HG03354 (cell line): ENCODE measurements at regions not wholly inside any gene's neighbourhood (a gene's known extent, or its start where the extent isn't known, plus 50 kb on each side); places are given as distances from the start of the nearest gene placed in this dataset.

Experiments
- ATAC-seq: cut with Tn5 transposase; IDR thresholded peaks from one replicate; pipeline ENCODE4 v1.9.1; 2021; ENCODE audit warnings: mild to moderate bottlenecking; ENCODE audit not compliant: unreplicated experiment, poor library complexity, severe bottlenecking

DNA sequence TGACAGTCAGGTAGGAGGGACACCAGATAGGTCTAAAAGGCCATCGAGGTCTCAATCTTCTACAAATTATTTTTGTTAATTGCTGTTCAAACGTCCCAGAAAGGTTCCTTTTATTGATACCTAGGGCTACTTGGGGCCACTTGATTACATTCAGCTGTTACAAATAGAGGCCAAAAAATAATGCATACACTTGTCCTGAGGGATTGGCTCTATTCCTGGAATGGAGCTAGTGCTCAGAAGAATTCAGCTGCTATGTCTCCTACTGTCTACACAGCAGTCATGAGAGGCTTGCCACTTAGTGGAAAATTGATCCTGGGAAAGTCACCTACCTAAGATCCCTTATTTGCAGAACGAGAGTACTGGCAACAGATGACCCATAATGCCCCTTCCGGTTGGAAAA is 498.3 kb downstream of the ADGRL2 start:
- ATAC-seq, result no peak

DNA sequence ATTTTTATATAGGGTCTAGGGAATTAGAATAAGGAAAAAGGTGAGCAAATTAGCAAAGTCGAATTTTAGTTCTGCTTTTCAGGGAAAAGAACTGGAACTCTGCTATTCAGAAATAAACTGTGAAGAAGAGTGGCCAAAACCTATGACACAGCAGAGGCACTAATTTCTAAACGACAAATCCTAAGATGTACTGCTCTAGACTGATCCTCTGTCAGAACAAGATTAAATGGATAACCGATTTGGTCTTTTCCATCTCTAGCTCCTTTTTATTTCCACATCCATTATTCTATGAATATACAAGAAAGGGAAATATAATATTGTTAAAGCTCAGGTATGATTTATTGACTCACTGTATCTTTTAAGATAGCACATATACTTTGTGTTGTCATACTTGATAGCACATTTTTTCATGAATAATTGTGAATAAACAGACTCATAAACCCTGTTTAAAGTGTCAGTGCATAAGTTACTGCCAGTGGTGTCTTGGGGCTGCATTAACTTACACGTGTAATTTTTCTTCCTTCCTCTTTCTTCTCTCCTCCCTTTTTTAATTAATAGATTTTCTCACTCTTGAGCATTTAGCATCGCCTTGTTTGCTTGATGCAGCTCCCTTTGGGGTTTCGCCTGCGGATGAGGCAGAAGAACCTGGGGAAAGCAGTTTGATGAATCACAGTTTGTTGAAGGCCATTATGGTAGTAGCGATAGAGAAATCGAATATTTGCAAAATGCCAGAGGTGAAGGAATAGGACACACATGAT is 496.6 kb downstream of the ADGRL2 start:
- no peak for ATAC-seq

DNA sequence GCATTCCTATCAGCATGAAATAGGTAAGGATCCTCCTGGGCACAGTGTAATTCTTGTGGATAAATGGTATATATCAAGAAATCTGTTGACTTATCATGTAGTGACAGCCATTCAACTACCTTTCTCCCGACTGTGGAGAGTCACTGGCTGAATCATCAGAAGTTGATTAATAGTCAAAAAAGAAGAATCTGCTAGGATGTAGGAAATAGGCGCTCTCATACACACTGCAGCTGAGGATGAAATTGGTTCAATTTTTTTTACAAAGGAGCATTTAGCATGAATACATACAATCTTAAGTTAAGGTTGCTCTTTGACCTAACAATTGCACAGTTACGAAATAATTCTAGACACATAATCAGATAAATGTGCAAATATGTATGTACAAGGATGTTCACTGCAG is 486.8 kb downstream of the ADGRL2 start:
- ATAC-seq, result no peak

DNA sequence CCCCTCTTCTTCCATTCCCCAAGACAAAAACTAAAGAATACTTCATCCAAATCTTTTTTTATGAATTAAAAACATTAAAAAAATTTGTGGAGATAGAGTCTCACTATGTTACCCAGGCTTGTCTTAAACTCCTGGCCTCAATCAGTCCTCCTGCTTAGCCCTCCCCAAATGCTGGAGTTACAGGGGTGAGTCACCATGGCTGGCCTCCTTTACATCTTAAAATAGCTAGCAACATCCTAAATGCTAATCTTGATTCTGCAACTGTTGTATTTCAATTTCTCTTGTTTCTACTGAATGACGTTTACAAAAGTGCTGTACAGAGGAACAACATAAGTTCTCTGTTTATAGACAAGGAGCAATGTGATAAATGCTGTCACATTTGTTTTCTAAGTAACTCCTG is 483.5 kb downstream of the ADGRL2 start:
- no peak for ATAC-seq

DNA sequence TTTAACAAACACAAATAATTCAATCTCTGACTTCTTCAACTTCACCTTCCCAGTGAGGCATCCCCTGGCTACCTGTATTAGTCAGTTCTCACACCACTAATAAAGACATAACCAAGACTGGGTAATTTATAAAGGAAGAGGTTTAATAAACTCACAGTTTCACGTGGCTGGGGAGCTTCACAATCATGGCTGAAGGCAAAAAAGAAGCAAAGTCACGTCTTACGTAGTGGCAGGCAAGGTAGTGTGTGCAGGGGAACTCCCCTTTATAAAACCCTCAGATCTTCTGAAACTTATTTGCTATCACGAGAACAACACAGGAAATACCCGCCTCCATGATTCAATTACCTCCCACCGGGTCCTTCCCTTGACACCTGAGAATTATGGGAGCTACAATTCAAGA is 478.5 kb downstream of the ADGRL2 start:
- ATAC-seq, result no peak

DNA sequence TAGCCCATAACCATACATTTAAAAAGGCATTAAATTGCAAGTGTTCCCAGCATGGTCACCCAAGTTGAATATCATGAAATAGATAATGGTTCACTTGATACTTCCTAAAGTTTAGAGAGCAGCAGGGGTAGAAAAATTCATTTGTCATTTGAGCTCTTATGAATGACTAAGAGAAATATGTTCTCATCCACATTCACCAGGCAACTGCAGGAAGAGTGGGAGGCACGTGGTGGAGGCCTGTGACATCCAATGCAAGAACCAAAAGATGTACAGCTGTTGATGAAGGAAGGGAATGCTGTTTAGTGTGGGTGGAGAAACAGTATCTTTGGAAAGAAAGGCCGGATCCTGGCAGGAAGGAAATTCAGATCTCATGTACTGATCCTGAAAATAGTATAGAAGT is 473.1 kb downstream of the ADGRL2 start:
- no peak for ATAC-seq

DNA sequence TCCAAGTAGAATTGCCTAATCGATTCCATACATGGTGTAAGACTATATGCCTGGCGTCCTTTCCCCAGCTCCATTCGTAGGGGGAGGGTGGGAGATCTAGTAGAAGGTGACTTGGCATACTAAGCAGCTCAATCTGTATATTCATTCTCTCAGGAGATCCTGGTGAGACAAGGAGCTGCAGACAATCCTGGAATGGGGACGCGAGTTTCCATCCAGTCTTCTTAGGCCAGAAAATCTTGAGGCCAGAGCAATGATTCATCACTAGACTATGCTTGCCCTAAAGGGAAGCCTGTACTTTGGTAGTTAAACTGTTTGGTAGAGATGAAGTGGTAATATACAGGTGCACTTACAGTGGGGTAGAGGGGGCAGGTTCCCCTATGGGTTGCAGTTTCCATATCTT is 468.7 kb downstream of the ADGRL2 start:
- no peak for ATAC-seq

DNA sequence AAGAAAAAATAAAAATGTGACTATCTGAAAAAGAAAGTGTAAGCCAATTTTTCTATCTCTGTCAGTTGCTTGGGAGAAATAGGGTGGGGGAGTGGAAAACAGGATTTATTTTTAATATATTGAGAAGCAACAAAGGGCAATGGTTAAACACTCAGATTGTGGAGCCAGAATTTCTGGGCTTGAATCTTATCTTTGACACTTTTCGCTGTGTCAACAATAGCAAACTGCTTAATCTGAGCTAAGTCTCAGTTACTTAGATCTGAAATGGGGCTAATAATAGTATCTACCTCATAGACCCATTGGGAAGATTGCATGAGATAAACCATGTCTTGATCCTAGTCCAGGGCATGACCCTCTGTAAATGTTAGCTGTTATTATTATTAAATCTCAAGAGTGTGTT is 468.1 kb downstream of the ADGRL2 start:
- no peak for ATAC-seq

DNA sequence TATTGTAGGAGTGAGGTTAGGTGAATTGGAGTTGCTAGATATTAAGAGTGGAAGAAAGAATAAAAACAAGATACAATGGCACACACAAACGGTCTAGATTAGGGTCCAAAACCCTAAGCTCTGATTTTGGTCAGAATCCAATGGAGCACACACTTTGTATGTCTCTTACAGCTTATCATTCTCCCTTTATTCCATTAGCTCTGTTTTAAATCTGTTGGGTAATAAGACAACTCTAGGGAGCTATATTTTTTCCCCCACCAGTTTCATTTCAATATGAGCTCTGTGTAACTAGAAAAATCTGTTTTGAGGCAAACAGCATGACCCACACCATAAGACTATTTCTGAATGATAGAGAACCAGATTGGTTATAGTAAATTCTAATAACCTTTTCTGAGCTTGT is 465.6 kb downstream of the ADGRL2 start:
- ATAC-seq, result no peak

DNA sequence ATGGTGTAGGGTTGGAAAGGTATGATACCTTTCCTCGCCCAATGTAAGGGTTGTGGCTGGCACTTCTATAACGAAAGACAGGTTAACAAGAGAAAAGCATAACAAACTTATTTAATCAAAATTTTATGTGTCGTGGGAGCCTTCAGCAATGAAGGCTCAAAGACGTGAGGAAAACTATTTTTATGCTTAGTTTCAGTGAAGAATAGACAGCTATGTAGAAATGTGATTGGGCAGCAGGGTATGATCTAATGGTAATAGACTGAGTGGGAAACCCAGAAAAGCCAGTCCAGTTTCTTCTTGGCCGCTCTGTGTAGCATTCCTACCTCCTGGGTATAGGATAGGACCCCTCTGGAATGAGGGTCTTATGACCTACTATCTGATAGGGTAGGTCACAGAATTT is 464.7 kb downstream of the ADGRL2 start:
- ATAC-seq, result no peak

DNA sequence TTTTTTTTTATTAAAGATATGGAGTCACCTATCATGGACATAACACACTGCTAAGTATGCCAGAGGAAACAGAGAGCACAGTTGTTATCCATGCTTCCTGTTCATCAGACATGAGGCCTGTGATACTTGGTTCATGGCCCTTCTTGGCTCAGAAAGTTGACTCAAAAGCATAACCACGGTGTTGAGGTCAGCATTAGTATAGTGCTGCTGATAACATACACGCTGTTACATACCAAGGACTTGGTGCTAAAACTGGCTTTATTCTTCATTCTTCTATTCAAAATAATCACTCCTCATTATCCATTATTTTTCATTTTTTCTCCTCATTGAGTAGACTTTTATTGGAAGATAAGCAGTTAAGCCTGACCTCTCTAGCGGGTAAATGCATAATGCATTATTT is 464.1 kb downstream of the ADGRL2 start:
- ATAC-seq, result no peak

DNA sequence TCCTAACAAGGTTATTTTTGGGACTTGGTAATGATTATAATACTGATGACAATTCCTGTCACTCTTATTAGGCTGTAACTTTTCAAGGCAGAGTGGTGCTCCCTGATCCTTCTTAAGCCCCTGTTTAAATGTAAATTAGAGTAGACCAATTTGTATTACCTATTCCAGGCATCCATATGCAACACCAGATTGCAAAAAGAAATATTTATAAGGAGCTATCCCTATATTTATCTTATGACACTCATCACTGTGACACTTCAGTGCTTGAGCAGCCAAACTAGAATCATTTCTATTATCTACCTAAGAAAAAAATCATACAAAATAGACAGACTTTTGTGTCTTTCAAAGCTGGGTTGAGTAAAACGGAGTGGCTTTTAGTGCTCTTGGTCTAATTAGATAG is 462.7 kb downstream of the ADGRL2 start:
- no peak for ATAC-seq

DNA sequence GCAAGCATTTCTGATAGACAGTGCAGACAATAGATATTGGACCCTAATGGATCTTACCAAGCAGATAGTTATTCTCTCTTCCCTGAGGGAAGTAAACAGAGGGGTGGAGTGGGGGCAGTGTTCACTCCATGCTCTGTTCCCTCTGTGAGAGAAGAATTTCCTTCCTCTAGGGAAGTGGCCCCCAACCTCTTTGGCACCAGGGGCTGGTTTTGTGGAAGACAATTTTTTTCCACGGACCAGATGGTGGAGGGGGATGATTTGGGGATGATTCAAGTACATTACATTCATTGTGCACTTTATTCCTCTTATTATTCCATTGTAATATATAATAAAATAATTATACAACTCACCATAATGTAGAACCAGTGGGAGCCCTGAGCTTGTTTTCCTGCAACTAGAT is 459.9 kb downstream of the ADGRL2 start:
- no peak for ATAC-seq

DNA sequence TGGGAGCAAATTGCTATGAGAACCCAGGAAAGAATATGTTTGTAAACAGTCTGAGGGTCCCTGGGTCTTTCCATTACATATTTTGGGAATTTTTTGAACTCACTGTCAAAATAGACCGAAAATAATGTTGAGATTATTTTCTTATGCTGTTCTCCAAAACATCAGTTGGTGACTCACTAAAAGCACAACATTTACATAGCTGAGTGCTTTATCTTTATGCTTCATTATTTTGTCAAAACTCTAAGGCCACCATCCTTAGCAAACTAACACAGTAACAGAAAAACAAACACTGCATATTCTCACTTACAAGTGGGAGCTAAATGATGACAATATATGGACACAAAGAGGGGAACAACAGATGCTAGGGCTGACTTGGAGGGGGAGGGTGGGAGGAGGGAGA is 459.3 kb downstream of the ADGRL2 start:
- no peak for ATAC-seq

DNA sequence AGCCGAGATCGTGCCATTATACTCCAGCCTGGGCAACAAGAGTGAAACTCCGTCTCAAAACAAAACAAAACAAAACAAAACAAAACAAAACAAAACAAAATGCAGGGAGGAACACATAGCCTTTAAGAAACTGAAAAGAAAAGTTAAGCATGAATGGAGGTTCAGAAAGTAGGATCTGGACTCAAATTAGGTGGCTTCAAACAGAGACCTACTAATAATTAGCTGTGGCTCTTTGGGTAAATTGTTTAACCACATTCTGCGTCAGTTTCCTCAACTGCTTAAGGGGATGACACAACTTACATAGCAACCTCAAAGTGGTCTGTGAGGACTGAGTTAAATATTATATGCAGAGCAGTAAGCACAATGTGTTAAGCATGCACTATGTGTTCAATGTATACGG is 458.2 kb downstream of the ADGRL2 start:
- no peak for ATAC-seq

DNA sequence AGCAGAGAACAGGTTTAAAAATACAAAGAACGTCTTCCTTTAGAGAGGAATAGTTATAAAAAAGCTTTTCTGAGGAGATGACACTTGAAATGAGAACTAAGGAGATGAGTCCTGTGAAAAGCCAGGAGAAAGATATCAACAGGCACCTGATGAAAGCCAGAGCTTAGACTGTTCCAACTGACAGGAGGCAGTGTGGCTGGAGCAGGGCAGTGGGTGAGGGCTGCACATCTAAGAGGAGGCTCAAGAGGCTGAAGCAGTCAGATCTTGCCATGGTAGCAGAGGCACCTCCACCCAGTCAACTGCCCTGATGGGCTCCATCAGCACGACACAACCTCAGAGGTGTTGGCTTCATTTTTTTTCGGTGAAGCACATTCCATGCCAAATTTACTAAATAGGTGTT is 445.3 kb downstream of the ADGRL2 start:
- ATAC-seq, result no peak

DNA sequence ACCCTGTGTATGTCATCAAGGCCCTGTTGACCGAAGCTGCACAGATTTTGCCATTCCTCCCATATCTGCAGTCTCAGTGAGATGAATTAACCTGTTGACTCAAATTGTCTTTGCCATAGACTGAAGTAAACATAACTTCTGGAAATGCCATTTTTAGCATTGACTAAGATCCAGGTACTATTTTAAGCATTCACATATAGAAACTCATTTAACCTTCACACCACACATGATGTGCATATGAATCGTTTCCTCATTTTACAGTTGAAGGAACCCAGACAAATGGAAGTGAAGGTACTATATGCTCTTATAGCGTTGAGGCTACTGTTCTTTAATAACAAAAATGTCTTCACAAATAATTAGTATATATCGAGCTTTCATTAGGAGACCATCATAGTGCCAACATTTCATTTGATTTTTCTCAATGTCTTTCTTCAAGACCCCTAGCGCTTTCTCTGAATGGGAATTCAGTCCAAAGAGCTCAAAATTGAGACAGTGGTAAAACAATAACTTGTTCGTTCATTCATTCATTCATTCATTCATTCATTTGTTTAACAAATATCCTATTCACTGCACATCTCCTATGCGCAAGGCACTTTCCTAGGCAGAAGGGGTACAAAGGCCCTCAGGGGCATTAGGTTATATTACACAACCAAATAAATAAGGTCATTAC is 444.7 kb downstream of the ADGRL2 start:
- no peak for ATAC-seq

DNA sequence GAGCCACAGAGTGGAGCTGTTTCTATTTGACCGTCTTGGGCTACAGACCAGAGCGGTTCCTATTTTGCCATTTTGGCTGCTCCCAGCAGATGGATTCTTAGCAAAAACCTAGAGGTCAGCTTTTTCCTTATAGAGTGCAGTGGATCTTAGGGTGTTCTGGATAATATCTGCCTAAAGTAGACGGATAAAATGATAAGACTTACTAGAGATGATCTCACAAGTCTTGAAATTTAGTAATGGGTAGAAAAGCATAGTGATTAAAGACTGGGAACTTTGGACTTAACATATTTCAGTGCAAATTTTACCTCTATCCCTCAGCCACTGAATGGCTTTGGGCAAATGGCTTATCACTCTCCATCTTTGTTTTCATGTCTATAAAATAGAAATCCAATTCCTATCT is 439.8 kb downstream of the ADGRL2 start:
- ATAC-seq, result no peak

DNA sequence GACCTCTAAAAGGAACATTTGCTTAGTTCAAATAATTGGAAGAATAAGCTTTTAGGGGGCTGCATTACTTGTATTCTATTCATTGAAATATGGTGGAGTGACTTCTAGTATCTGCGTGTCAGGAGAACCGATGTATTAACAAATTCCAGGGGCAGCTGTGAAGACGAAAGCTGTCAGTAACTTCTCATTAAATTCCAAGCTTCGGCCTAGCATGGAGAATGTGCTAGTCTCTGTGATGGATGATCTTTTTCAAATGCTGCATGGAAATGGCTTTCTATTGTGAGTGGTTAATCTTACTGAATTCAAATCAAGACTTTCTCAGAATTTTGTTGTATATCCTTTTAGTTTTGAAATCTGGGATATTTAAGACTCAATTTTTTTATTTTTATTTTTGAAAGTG is 429.9 kb downstream of the ADGRL2 start:
- no peak for ATAC-seq

DNA sequence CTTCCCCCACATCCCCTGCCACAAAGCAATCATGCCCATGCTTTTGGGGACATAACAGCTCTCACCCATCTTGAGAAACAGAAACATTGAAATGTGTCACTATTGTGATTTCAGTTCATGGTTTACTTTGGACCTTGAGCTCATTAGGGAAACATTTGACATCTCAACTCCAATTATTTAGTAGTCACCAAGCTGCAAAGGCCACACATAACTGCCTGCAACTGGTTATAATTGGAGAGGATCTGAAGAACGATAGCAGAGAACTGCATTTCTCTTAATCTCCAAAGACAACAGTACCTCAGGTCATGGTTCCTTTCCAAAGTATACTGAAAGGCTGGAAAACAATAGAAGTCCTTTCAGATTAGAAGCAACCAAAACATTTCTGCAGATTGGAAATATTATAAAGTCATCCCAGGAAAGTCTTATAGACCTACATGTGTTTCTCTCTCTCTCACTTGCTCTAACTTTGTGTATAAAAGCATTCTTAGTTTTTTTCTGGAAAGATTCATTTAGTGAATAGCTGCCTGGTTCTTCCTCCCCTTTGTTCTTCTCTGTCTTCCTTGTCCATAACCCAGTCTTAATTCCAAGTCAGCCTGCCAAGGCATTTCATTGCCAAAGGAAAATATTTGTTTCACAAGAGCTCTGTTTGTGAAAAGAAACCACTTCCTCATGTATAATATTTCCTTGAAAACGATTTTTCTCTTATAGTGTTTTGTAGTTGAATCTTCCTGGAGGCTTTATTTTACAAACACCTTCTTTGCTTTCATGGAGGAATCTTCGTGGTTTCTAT is 426.8 kb downstream of the ADGRL2 start:
- ATAC-seq, result no peak

DNA sequence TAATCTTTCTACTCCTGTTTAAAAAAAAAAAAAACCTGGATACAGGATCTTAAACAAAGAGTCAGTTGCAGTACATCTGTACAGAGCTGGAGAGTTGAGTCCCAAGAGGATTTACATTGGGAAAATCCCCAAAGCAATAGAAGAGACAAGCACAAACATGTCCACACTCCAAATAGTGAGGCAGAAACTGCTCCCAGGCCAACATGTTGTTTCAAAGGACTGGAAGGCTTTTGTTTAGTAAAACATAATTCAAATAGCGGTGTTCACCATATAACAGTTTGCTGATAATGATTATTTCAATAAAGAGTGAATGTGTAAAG is 425.4 kb downstream of the ADGRL2 start:
- no peak for ATAC-seq
